ENCODE measurements at regions not wholly inside any gene's neighbourhood (a gene's known extent, or its start where the extent isn't known, plus 50 kb on each side); places are given as distances from the start of the nearest gene placed in this dataset.

- DNase-seq (ENCODE audit: low read depth): no peak
These were observed 149.2 kb downstream of the ACTL8 start for GRCh38 chr1:17904290-17904689.

- DNase-seq (ENCODE audit: low read depth): no peak
These were observed 152.9 kb downstream of the ACTL8 start for GRCh38 chr1:17907999-17908398.

DNA sequence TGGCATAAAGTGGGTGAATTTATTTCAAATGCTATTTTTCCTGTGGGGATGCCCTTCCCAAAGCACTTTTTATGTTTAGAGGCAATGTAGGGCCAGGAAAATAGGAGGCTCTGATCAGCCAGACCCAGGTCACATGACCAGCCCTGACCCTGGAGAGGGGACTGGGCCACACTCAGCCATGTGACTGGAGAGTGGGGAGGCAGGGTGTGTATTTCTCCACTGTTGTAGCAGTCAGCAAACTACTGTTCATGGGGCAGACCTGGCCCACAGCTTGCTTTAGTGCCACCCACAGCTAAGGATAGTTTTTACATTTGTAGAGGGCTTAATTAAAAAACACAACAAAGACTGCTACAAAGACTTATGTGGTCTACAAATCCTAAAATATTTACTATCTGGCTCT lies 153.8 kb downstream of the ACTL8 start:
- DNase-seq (ENCODE audit: low read depth): no peak

- DNase-seq (ENCODE audit: low read depth): peak; percentile 14
These were observed 154.5 kb downstream of the ACTL8 start for GRCh38 chr1:17909634-17910033.

DNA sequence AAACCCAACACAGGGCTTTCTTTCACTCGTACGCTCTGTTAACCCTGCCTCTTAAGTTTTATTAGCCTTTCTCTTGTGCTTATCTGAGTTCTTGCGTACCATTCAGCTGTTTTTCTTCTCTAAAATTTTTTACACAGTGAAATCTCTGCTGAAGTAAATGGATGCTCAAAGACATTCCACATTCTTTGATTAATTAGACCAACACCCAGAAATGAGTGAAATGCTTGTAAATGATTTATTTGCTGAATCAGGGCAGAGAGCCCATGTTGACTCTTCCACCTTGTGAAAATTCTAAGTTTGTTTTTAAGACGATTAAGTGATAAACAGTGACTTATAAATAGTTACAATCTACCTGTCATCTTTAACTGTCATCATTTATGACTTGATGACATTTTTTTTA lies 156.7 kb downstream of the ACTL8 start:
- no peak for DNase-seq (ENCODE audit: low read depth)

- DNase-seq (ENCODE audit: low read depth): no peak
These were observed 157.4 kb downstream of the ACTL8 start for GRCh38 chr1:17912491-17912890.

- no peak for DNase-seq (ENCODE audit: low read depth)
These were observed 158.4 kb downstream of the ACTL8 start for GRCh38 chr1:17913326-17914115.

GRCh38 chr1:17914131-17914530 lies 159.0 kb downstream of the ACTL8 start:
- DNase-seq (ENCODE audit: low read depth): no peak

GRCh38 chr1:17914987-17915386 lies 159.9 kb downstream of the ACTL8 start:
- DNase-seq (ENCODE audit: low read depth): no peak

GRCh38 chr1:17915511-17916197 lies 160.5 kb downstream of the ACTL8 start:
- no peak for DNase-seq (ENCODE audit: low read depth)

DNA sequence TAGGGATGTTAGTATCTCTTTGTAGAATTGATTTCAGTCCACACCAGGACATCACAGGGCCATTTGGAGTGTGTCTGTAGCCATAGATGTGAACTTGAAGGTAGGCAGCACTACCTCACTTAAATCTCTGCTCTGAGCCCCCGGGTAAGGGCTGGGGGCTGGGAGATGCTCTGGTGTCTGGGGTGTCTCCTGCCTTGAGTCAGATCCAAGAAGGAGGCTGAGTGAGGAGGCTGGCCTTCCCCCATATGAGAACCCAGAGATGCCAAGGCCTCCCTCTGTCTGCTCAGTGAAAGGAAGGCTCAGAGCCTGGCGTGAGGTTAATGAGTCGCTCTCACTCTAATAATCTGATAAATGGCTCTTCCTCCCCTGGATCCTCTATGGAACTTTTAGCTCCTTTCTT lies 161.6 kb downstream of the ACTL8 start:
- DNase-seq (ENCODE audit: low read depth): no peak

- peak; percentile 14 for DNase-seq (ENCODE audit: low read depth)
These were observed 164.6 kb downstream of the ACTL8 start for GRCh38 chr1:17919525-17920439.

DNA sequence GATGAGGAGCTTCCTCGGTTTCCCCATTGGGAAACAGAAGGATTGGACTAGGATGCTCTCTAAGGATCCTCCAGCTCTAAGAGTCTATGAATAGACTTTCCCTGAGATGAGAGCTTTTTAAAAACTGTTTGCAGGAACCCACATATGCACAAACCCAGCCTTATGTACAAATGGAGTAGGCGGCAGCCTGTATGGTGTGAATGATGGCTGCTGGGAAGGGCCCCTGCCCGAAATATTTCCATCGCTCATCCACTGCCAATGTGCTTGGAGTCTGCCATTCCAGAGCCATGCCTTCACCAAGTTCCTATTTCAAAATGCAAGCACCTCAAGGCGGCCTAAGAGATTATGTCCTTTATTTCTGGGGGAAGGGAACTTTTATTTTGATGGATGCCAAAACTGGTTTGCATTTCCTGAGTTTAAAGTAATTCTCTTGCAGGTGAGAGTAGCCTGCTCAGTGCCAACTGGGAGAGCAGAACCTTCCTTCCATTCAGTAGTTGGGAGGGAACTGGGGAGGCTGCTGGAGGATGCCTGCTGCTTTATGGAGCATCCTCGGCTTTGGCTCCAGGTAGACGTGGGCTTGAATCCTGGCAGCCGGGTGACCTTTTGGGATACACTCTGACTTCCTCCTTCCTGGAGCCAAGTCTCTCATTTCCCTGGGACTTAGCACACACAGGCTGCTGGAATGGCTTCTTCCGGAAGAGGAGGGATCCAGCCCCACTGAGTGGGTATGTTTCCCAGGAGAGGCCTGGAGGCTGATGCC lies 165.9 kb downstream of the ACTL8 start:
- DNase-seq (ENCODE audit: low read depth): no peak

DNA sequence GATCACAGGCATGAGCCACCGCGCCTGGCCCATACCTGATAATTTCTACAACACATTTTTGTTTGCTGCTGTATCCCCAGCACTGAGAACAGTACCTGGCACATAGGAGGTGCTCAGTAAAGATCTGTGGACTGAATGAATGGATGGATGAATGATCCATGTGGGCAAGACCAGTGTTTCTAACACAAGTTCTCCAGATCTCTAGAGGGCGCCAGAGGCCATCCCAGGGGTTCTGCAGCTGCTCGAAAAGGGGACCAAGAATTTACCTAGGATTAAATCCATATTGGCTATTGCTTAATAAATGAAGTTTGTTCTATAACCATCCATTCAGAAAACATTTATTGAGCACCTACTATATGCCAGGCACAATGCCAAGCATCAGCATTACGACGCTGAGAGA lies 167.7 kb downstream of the ACTL8 start:
- peak; percentile 1 for DNase-seq (ENCODE audit: low read depth)

GRCh38 chr1:17923666-17924065 lies 168.5 kb downstream of the ACTL8 start:
- DNase-seq (ENCODE audit: low read depth): no peak

GRCh38 chr1:17924578-17924977 lies 169.4 kb downstream of the ACTL8 start:
- DNase-seq (ENCODE audit: low read depth): no peak

- no peak for DNase-seq (ENCODE audit: low read depth)
These were observed 170.4 kb downstream of the ACTL8 start for GRCh38 chr1:17925290-17926237.

- no peak for DNase-seq (ENCODE audit: low read depth)
These were observed 171.8 kb downstream of the ACTL8 start for GRCh38 chr1:17926906-17927305.

GRCh38 chr1:17927952-17928351 lies 172.8 kb downstream of the ACTL8 start:
- no peak for DNase-seq (ENCODE audit: low read depth)

- DNase-seq (ENCODE audit: low read depth): no peak
These were observed 174.1 kb downstream of the ACTL8 start for GRCh38 chr1:17929224-17929623.

DNA sequence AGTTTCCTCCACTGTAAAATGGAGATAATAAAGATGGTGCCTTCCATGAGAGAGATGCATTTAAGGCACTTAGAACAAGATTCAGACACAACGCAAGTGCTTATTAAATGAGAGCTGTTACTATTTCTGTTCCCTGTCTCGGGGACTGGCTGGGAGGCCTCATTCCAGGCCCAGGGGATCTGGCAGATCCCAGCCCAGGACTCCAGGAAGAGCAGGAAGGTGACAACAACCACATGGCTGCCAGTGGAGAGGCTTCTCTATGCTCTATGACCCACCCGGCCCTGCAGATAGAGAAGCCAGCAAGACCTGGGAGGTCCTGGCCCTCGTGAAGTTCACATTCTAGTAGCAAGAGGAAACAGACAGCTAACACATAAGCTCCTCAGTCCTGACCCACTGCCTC lies 175.5 kb downstream of the ACTL8 start:
- no peak for DNase-seq (ENCODE audit: low read depth)

Measured in GM04504 (cell line).